ENCODE measurements at regions not wholly inside any gene's neighbourhood (a gene's known extent, or its start where the extent isn't known, plus 50 kb on each side); places are given as distances from the start of the nearest gene placed in this dataset.

- Histone ChIP-seq H3K9me3 (replicated peaks; ENCODE audit: control insufficient read depth, insufficient read depth, low read length) (no peaks in the 10 kb centered on the region), H3K9ac (ENCODE audit: control insufficient read depth, insufficient read depth, low read length) (no peak overlapping the region), H2AFZ (ENCODE audit: control insufficient read depth, low read depth, low read length) (no peak overlapping the region), H3K4me3 (no peak overlapping the region), H3K27me3 (replicated peaks in 1 of 2; ENCODE audit: control insufficient read depth in 2 of 2, insufficient read depth in 2 of 2, low read length in 1 of 2) (no peaks in the 10 kb centered on the region), H3K27ac (ENCODE audit: control insufficient read depth, insufficient read depth) (no peak overlapping the region), H3K4me1 (ENCODE audit: control insufficient read depth, insufficient read depth, low read length) (no peaks in the 10 kb centered on the region), H3K4me2 (ENCODE audit: control insufficient read depth, insufficient read depth) (no peak overlapping the region), H3K79me2 (ENCODE audit: control insufficient read depth, insufficient read depth, low read length) (no peaks in the 10 kb centered on the region), H4K20me1 (ENCODE audit: control insufficient read depth, insufficient read depth) (no peaks in the 10 kb centered on the region), H3K36me3 (ENCODE audit: control insufficient read depth in 2 of 2, insufficient read depth in 2 of 2, low read length in 1 of 2) (no peaks in the 10 kb centered on the region)
- RAD21 ChIA-PET (ENCODE audit: unreplicated experiment) = no interaction called here
- 0% methylated on average over 7 of the region's 7 CpGs for WGBS (ENCODE audit: insufficient coverage, insufficient replicate concordance, low lambda C conversion rate, missing lambda C conversion rate)
- no TSS peak for BruUV-seq (replicated peaks)
- ATAC-seq (no peak), FAIRE-seq (no peak), DNase-seq (ENCODE audit: low read depth, low spot score) (no peak)
- SMC1A ChIA-PET (ENCODE audit: uncharacterized antibody, unreplicated experiment) = no interaction called here
- intact Hi-C loops (cut with micrococcal nuclease; ENCODE audit: unreplicated experiment) = no loop called here
- POLR2A ChIA-PET = no interaction called here
- CTCF ChIA-PET = no interaction called here
- TF ChIP-seq GATAD2B (conservative IDR thresholded peaks at IDR 0.05; ENCODE audit: low read depth) = no peak
- no peak for TF ChIP-seq MXI1 (IDR thresholded peaks at IDR 0.05; ENCODE audit: low read depth, low read length)
- in situ Hi-C loops (cut with MboI) = no loop called here
Measured at GRCh38 chr4:8762356-8762755, 109.3 kb downstream of the HMX1 start.

DNA sequence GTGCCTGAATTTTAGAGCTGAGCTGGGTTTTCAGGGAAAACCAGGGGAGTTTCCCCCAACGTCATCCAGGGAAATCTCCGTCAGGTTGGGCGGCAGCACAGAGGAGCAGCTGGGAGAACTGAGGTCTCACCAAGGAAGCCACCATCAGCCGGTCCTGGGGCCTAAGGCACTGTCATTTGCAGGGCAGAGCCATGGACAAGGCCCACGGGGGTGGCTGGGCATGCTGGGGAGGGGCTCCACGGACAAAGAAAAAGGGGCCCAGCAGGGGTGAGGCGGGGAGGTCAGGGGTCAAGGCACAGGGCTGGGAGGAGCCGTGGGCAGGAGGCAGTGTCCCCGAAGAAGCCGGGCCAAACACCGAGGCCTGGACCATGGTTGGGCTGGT, 109.8 kb downstream of the HMX1 start:
- Histone ChIP-seq H3K9ac (ENCODE audit: control insufficient read depth, insufficient read depth, low read length) (no peak overlapping the region), H3K4me1 (ENCODE audit: control insufficient read depth, insufficient read depth, low read length) (no peaks in the 10 kb centered on the region), H3K9me3 (replicated peaks; ENCODE audit: control insufficient read depth, insufficient read depth, low read length) (no peaks in the 10 kb centered on the region), H3K4me3 (no peak overlapping the region), H2AFZ (ENCODE audit: control insufficient read depth, low read depth, low read length) (no peak overlapping the region), H3K4me2 (ENCODE audit: control insufficient read depth, insufficient read depth) (no peak overlapping the region), H3K36me3 (ENCODE audit: control insufficient read depth in 2 of 2, insufficient read depth in 2 of 2, low read length in 1 of 2) (no peaks in the 10 kb centered on the region), H3K27me3 (replicated peaks in 1 of 2; ENCODE audit: control insufficient read depth in 2 of 2, insufficient read depth in 2 of 2, low read length in 1 of 2) (no peaks in the 10 kb centered on the region), H3K27ac (ENCODE audit: control insufficient read depth, insufficient read depth) (no peak overlapping the region), H3K79me2 (ENCODE audit: control insufficient read depth, insufficient read depth, low read length) (no peaks in the 10 kb centered on the region), H4K20me1 (ENCODE audit: control insufficient read depth, insufficient read depth) (no peaks in the 10 kb centered on the region)
- TF ChIP-seq MYB (IDR thresholded peaks at IDR 0.05; ENCODE audit: borderline replicate concordance, low read depth, low read length) = no peak
- no peak for TF ChIP-seq BRCA1 (IDR thresholded peaks at IDR 0.05; ENCODE audit: low read depth, low read length)
- TF ChIP-seq HDGF (IDR thresholded peaks at IDR 0.05) = no peak
- TF ChIP-seq, protein P1, sequence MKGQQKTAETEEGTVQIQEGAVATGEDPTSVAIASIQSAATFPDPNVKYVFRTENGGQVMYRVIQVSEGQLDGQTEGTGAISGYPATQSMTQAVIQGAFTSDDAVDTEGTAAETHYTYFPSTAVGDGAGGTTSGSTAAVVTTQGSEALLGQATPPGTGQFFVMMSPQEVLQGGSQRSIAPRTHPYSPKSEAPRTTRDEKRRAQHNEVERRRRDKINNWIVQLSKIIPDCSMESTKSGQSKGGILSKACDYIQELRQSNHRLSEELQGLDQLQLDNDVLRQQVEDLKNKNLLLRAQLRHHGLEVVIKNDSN (IDR thresholded peaks at IDR 0.05; ENCODE audit: borderline replicate concordance, extremely low read length, insufficient read depth, low read depth, low read length) = no peak
- no peak for TF ChIP-seq LARP7 (IDR thresholded peaks at IDR 0.05)
- no peak for TF ChIP-seq HDAC2 (IDR thresholded peaks at IDR 0.05)
- no peak for TF ChIP-seq GABPA (IDR thresholded peaks at IDR 0.05; ENCODE audit: low read depth)
- TF ChIP-seq BACH1 (IDR thresholded peaks at IDR 0.05; ENCODE audit: borderline replicate concordance) = no peak
- no peak for TF ChIP-seq NFYA (IDR thresholded peaks at IDR 0.05; ENCODE audit: borderline replicate concordance, low read depth, low read length)
- TF ChIP-seq ZNF274 (IDR thresholded peaks at IDR 0.05; ENCODE audit: insufficient read depth, insufficient read length) = no peak
- TF ChIP-seq NKRF (conservative IDR thresholded peaks at IDR 0.05) = no peak
- TF ChIP-seq SIN3A (IDR thresholded peaks at IDR 0.05; ENCODE audit: low read depth, low read length) = no peak
- no peak for TF ChIP-seq MTA3 (IDR thresholded peaks at IDR 0.05; ENCODE audit: borderline replicate concordance, low read length)
- TF ChIP-seq CBFB (IDR thresholded peaks at IDR 0.05; ENCODE audit: low read depth) = no peak
- TF ChIP-seq ZNF217 (IDR thresholded peaks at IDR 0.05) = no peak
- no peak for TF ChIP-seq POLR2A (IDR thresholded peaks at IDR 0.05; ENCODE audit: low read depth, low read length)
- TF ChIP-seq CREB1 (IDR thresholded peaks at IDR 0.05; ENCODE audit: low read depth) = no peak
- RAD21 ChIA-PET (ENCODE audit: unreplicated experiment) = no interaction called here
- ATAC-seq (no peak), DNase-seq (ENCODE audit: low read depth, low spot score) (no peak), FAIRE-seq (no peak)
- BruUV-seq (replicated peaks) = no TSS peak
- WGBS (ENCODE audit: insufficient coverage, insufficient replicate concordance, low lambda C conversion rate, missing lambda C conversion rate) = 14% methylated on average over 9 of the region's 11 CpGs
- POLR2A ChIA-PET = no interaction called here
- intact Hi-C loops (cut with micrococcal nuclease; ENCODE audit: unreplicated experiment) (no loop called here), in situ Hi-C loops (cut with MboI) (no loop called here)
- CTCF ChIA-PET = no interaction called here
- SMC1A ChIA-PET (ENCODE audit: uncharacterized antibody, unreplicated experiment) = no interaction called here
